ENCODE measurements at regions not wholly inside any gene's neighbourhood (a gene's known extent, or its start where the extent isn't known, plus 50 kb on each side); places are given as distances from the start of the nearest gene placed in this dataset.
"Not testable (repeated sequence)": the region's sequence is repeated elsewhere in the genome, so short reads cannot be mapped to it uniquely, and the experiment has no call there.

DNA sequence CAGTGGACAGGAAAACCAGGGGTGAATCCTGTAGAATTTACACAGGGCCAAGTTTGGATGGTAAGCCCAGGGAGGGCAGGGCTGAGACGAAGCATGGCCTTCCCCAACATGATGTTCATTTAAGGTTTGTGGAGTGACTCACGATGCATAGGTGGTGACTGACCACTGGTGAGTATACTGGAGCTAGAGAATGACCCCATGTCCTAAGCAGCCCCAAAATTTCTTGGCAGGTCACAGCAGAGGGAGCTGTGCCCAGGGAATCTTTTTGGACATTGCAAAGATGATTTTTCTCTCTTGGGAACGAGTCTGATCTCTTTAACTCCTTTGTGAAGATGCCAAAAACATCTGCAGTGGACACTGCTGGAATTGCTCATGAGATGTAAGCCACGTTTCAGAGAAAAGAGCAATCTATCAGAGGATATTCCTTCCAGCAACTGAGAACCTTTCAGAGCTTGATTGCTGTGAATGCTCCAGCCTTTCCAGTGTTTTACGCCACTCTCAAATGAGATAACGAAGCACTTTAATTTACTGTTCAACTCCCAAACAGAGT lies 135.9 kb upstream of the TRIM73 start:
- H3K27ac ChIP-seq, H3K9me3 ChIP-seq, H3K36me3 ChIP-seq, H3K4me1 ChIP-seq, DNase-seq, H3K4me3 ChIP-seq, H3K27me3 ChIP-seq: not testable (repeated sequence)

- H3K36me3 ChIP-seq, H3K27me3 ChIP-seq, H3K4me1 ChIP-seq, DNase-seq, H3K27ac ChIP-seq, H3K4me3 ChIP-seq, H3K9me3 ChIP-seq: not testable (repeated sequence)
Observed at GRCh38 chr7:75261660-75262059, 133.8 kb upstream of the TRIM73 start.

- H3K27ac ChIP-seq, DNase-seq, H3K36me3 ChIP-seq: not testable (repeated sequence)
Observed at GRCh38 chr7:75268158-75268557, 127.3 kb upstream of the TRIM73 start.

GRCh38 chr7:75269159-75269558 lies 126.3 kb upstream of the TRIM73 start:
- not testable (repeated sequence) for H3K9me3 ChIP-seq, H3K36me3 ChIP-seq, H3K4me3 ChIP-seq, H3K27ac ChIP-seq, H3K4me1 ChIP-seq, DNase-seq, H3K27me3 ChIP-seq

More at GRCh38 chr7:75268158-75268557, 127.3 kb upstream of the TRIM73 start:
- H3K9me3 ChIP-seq, H3K4me1 ChIP-seq, H3K27me3 ChIP-seq, H3K4me3 ChIP-seq: not testable (repeated sequence)

DNA sequence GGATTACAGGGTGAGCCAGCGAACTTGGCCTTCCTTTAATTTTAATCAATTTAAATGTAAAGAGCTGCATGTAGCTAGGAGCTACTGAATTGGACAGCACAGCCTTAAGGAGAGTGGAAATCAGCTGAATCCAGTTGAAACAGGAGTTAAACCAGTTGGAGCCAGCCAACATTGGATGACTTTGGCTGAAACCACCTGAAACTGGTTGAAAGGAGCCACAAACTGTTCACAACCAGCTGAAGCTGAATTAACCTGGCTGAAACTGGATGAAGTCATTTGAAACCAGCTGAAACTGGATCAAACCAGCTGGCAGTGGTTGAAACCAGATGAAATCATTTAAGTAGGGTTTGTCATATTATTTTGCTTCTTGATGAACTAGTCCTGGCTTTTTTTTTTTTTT lies 121.3 kb upstream of the TRIM73 start:
- not testable (repeated sequence) for H3K4me3 ChIP-seq, H3K4me1 ChIP-seq, H3K36me3 ChIP-seq, H3K9me3 ChIP-seq, H3K27ac ChIP-seq, DNase-seq, H3K27me3 ChIP-seq
